Stomach (tissue), 8 donors: ENCODE measurements at regions not wholly inside any gene's neighbourhood (a gene's known extent, or its start where the extent isn't known, plus 50 kb on each side); places are given as distances from the start of the nearest gene placed in this dataset.

Experiments
- DNase-seq, 2 donors: peaks; one replicate each; pipeline versions ENCODE4 v3.0.0 to v3.0.0-alpha.2; 2013 to 2019
- H3K27ac ChIP-seq, 5 donors: fragments of 200-600 bp in 4 of 5; sonication (generic) in 4 of 5; one replicate each; pipeline ENCODE4 v1.5.1; 2013 to 2019; ENCODE audit warnings: mild to moderate bottlenecking in 1 of 5, moderate library complexity in 1 of 5
- H3K27me3 ChIP-seq, 3 donors: fragments of 200-600 bp; sonication (generic); one replicate each; pipeline ENCODE4 v1.5.1; 2017 to 2019; ENCODE audit warnings: mixed run types in 1 of 3
- H3K36me3 ChIP-seq, 4 donors: fragments of 200-600 bp; sonication (generic); 1 replicate in 3 of 4; 2 replicates in 1 of 4; pipeline ENCODE4 v1.5.1; 2016 to 2019
- H3K4me1 ChIP-seq, 4 donors: fragments of 200-600 bp; sonication (generic); one replicate each; pipeline ENCODE4 v1.5.1; 2016 to 2019
- H3K4me3 ChIP-seq, 4 donors: fragments of 200-600 bp; sonication (generic) in 3 of 4; one replicate each; pipeline ENCODE4 v1.5.1; 2016 to 2019; ENCODE audit warnings: mild to moderate bottlenecking in 1 of 4
- H3K9me3 ChIP-seq, 4 donors: fragments of 200-600 bp; sonication (generic); one replicate each; pipeline ENCODE4 v1.5.1; 2016 to 2019
- CTCF ChIP-seq, 7 experiments: fragments of 450-650 bp in 4 of 7; fragments of 200-600 bp in 3 of 7; sonication (generic) in 3 of 7; IDR thresholded peaks; one replicate each; pipeline ENCODE4 v1.5.1; 2016 to 2019; ENCODE audit warnings: antibody characterized with exemption in 7 of 7, control low read depth in 2 of 7, mild to moderate bottlenecking in 1 of 7
- EP300 ChIP-seq: sonication (generic); formaldehyde crosslinking; IDR thresholded peaks from one replicate; pipeline ENCODE4 v1.6.1; 2017; ENCODE audit warnings: antibody characterized with exemption
- POLR2A ChIP-seq, 4 donors: fragments of 450-650 bp; IDR thresholded peaks; one replicate each; pipeline ENCODE4 v1.6.1; 2016; ENCODE audit warnings: antibody characterized with exemption in 4 of 4, control low read depth in 2 of 4, mild to moderate bottlenecking in 1 of 4, moderate library complexity in 1 of 4
- POLR2AphosphoS5 ChIP-seq, 3 donors: sonication (generic); formaldehyde crosslinking; IDR thresholded peaks; one replicate each; pipeline ENCODE4 v1.6.1; 2016; ENCODE audit warnings: antibody characterized with exemption in 3 of 3
- WGBS, 5 donors: extraction: QIAGEN DNeasy Blood & Tissue Kit in 3 of 5; methylation state at CpG; one replicate each; pipeline versions ENCODE4 v1.1.5 to v1.1.7; 2013 to 2018; 5-methylcytosine and 5-hydroxymethylcytosine counted together
- intact Hi-C: fragments of 100-400 bp; cut with DNase I; formaldehyde crosslinking; loops from one replicate; pipeline ENCODE4 v1.15.1; 2023; ENCODE audit warnings: low total_unique reads
- donor health status: healthy with polysubstance abuse.
- donor health status: Bipolar disorder and iron deficiency.
- donor health status: healthy.

DNA sequence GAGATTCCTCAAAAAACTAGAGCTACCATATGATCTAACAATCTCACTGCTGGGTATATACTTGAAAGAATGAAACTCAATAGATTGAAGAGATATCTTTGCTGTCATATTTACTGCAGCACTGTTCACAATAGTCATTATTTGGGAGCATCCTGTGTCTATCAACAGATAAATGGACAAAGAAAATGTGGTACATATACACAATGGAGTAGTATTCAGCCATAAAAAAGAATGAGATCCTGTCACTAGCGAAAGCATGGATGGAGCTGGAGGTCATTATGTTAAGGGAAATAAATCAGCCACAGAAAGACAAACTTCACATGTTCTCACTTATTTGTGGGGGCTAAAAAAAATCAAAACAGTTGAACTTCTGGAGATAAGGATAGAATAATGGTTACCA, 505.7 kb upstream of the ARRDC3 start:
- WGBS, 5 donors = 71 to 81% (median 78%) methylated on average over 1 of the region's 1 CpG
- no peak for TF ChIP-seq POLR2AphosphoS5 (IDR thresholded peaks at IDR 0.05)
- TF ChIP-seq POLR2A (IDR thresholded peaks at IDR 0.05) = no peak
- TF ChIP-seq CTCF (IDR thresholded peaks at IDR 0.05) = no peak
- TF ChIP-seq EP300 = no peak
- DNase-seq = no peak
- intact Hi-C loops = no loop called here
- H3K27me3 ChIP-seq = no peaks in the 10 kb centered on the region
- no peak overlapping the region for H3K4me3 ChIP-seq
- H3K36me3 ChIP-seq = no peaks in the 10 kb centered on the region
- H3K27ac ChIP-seq = no peak overlapping the region
- no peaks in the 10 kb centered on the region for H3K9me3 ChIP-seq
- H3K4me1 ChIP-seq = no peaks in the 10 kb centered on the region

GRCh38 chr5:91885291-91886265, 502.5 kb upstream of the ARRDC3 start:
- H3K27ac ChIP-seq = no peak overlapping the region
- no peaks in the 10 kb centered on the region for H3K27me3 ChIP-seq
- intact Hi-C loops = no loop called here
- no peaks in the 10 kb centered on the region for H3K36me3 ChIP-seq
- DNase-seq = no peak
- no peaks in the 10 kb centered on the region for H3K9me3 ChIP-seq
- H3K4me1 ChIP-seq = no peaks in the 10 kb centered on the region
- TF ChIP-seq EP300 = no peak
- TF ChIP-seq POLR2AphosphoS5 (IDR thresholded peaks at IDR 0.05) = no peak
- TF ChIP-seq POLR2A (IDR thresholded peaks at IDR 0.05) = no peak
- no peak for TF ChIP-seq CTCF (IDR thresholded peaks at IDR 0.05)
- no peak overlapping the region for H3K4me3 ChIP-seq
- whole genome bisulfite sequencing, 5 donors = 57 to 67% (median 61%) methylated on average over 8 of the region's 8 CpGs

GRCh38 chr5:91884036-91884435, 500.9 kb upstream of the ARRDC3 start:
- no peak overlapping the region for H3K4me3 ChIP-seq
- H3K36me3 ChIP-seq = no peaks in the 10 kb centered on the region
- no peaks in the 10 kb centered on the region for H3K4me1 ChIP-seq
- 48 to 82% (median 76%) methylated on average over 1 of the region's 1 CpG for WGBS, 5 donors
- intact Hi-C loops = no loop called here
- no peaks in the 10 kb centered on the region for H3K27me3 ChIP-seq
- no peak overlapping the region for H3K27ac ChIP-seq
- TF ChIP-seq POLR2AphosphoS5 (IDR thresholded peaks at IDR 0.05) (no peak), POLR2A (IDR thresholded peaks at IDR 0.05) (no peak), CTCF (IDR thresholded peaks at IDR 0.05) (no peak), EP300 (no peak)
- H3K9me3 ChIP-seq = no peaks in the 10 kb centered on the region
- no peak for DNase-seq

GRCh38 chr5:91875196-91875779, 492.2 kb upstream of the ARRDC3 start:
- H3K4me3 ChIP-seq = no peak overlapping the region
- DNase-seq = no peak
- no peaks in the 10 kb centered on the region for H3K36me3 ChIP-seq
- intact Hi-C loops = no loop called here
- H3K9me3 ChIP-seq = no peaks in the 10 kb centered on the region
- 48 to 64% (median 55%) methylated on average over 9 of the region's 9 CpGs for WGBS, 5 donors
- H3K4me1 ChIP-seq = no peaks in the 10 kb centered on the region
- TF ChIP-seq EP300 (no peak), POLR2AphosphoS5 (IDR thresholded peaks at IDR 0.05) (no peak), CTCF (IDR thresholded peaks at IDR 0.05) (no peak)
- H3K27ac ChIP-seq = no peak overlapping the region
- no peaks in the 10 kb centered on the region for H3K27me3 ChIP-seq
